NCI-H2196 (cell line): ENCODE measurements at regions not wholly inside any gene's neighbourhood (a gene's known extent, or its start where the extent isn't known, plus 50 kb on each side); places are given as distances from the start of the nearest gene placed in this dataset.
A peak's percentile ranks its signal among the peaks of the same experiment; 100 is the strongest.
"Not testable (repeated sequence)": the region's sequence is repeated elsewhere in the genome, so short reads cannot be mapped to it uniquely, and the experiment has no call there.

Experiments used
- DNase-seq: peaks from one replicate; lab custom pipeline; 2025; ENCODE audit not compliant: unreplicated experiment; lab: John Stamatoyannopoulos, UW

GRCh38 chr2:55124682-55125081, 74.4 kb upstream of the RTN4 start:
- DNase-seq, result not testable (repeated sequence)

GRCh38 chr2:55123851-55124269, 73.6 kb upstream of the RTN4 start:
- DNase-seq, result no peak

GRCh38 chr2:55120634-55121359, 70.5 kb upstream of the RTN4 start:
- no peak for DNase-seq

GRCh38 chr2:55119711-55120487, 69.6 kb upstream of the RTN4 start:
- no peak for DNase-seq

GRCh38 chr2:55118643-55119083, 68.4 kb upstream of the RTN4 start:
- no peak for DNase-seq

GRCh38 chr2:55116966-55117365, 66.7 kb upstream of the RTN4 start:
- no peak for DNase-seq

GRCh38 chr2:55116598-55116964, 66.3 kb upstream of the RTN4 start:
- no peak for DNase-seq

- DNase-seq, result no peak
Observed at GRCh38 chr2:55115761-55116597, 65.7 kb upstream of the RTN4 start.

GRCh38 chr2:55114597-55114996, 64.3 kb upstream of the RTN4 start:
- DNase-seq, result no peak

GRCh38 chr2:55114082-55114481, 63.8 kb upstream of the RTN4 start:
- DNase-seq, result no peak

GRCh38 chr2:55112229-55113031, 62.2 kb upstream of the RTN4 start:
- no peak for DNase-seq

GRCh38 chr2:55111570-55112228, 61.4 kb upstream of the RTN4 start:
- DNase-seq, result no peak

GRCh38 chr2:55111230-55111569, 60.9 kb upstream of the RTN4 start:
- DNase-seq, result no peak

GRCh38 chr2:55109219-55109891, 59.1 kb upstream of the RTN4 start:
- DNase-seq, result peak; percentile 15

- DNase-seq, result no peak
Observed at GRCh38 chr2:55108456-55109160, 58.4 kb upstream of the RTN4 start.

- no peak for DNase-seq
Observed at GRCh38 chr2:55107436-55107835, 57.2 kb upstream of the RTN4 start.

- no peak for DNase-seq
Observed at GRCh38 chr2:55106148-55106547, 55.9 kb upstream of the RTN4 start.

GRCh38 chr2:55105456-55105855, 55.2 kb upstream of the RTN4 start:
- no peak for DNase-seq

GRCh38 chr2:55103046-55103445, 52.8 kb upstream of the RTN4 start:
- no peak for DNase-seq
